ENCODE measurements at regions not wholly inside any gene's neighbourhood (a gene's known extent, or its start where the extent isn't known, plus 50 kb on each side); places are given as distances from the start of the nearest gene placed in this dataset.

DNA sequence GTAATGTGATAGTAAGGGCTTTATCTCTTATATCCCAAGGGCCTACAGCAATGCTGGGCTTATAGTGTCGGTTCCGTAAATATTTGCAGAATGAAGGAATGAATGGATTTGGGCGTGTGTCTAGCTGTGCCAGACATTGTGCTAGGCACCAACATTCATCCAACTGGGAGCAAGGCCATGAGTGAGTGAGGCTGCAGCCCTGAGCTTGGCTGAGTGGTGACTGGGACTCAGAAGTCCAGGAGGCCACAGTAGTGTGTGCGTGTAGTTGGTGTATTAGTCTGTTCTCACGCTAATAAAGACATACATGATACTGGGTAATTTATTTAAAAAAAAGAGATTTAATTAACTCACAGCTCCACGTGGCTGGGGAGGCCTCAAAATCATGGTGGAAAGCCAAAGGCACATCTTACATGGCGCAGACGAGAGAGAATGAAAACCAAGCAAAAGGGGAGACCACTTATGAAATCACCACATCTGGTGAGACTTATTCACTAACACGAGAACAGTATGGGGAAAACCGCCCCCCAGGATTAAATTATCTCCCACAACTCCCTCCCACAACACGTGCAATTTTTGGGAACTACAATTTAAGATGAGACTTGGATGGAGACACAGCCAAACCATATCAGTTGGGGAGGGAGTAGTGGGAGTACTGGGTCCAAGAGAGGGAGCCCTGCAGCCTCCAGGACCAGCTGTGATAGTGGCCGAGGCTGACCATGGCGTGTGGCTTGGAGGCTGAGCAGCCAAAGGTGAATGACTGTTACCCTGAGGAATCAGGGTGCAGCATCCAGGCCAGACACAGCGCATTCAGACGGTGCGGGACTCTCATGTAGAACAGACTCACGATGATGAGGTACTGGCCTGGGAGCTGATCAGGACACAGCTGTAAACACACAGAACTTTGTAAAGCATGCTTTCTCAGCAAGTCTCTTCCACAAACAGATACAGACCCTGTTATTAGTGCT, 104.6 kb downstream of the TEX26 start:
- no peak for DNase-seq (ENCODE audit: low spot score)
- H3K9me3 Mint-ChIP-seq: no peaks in the 10 kb centered on the region
- TF ChIP-seq ZNF114 (CRISPR knock-in tag; IDR thresholded peaks at IDR 0.05) (no peak), JUNB (IDR thresholded peaks at IDR 0.05; ENCODE audit: unreplicated experiment) (no peak), ZNF331 (CRISPR knock-in tag; IDR thresholded peaks at IDR 0.05; ENCODE audit: low read depth) (no peak), STAT1 (IDR thresholded peaks at IDR 0.05; ENCODE audit: unreplicated experiment) (no peak), EZH2 (IDR thresholded peaks at IDR 0.05; ENCODE audit: low read depth, unreplicated experiment) (no peak), CREB1 (CRISPR knock-in tag; IDR thresholded peaks at IDR 0.05; ENCODE audit: low read depth) (no peak)
- TF ChIP-seq, protein P1, sequence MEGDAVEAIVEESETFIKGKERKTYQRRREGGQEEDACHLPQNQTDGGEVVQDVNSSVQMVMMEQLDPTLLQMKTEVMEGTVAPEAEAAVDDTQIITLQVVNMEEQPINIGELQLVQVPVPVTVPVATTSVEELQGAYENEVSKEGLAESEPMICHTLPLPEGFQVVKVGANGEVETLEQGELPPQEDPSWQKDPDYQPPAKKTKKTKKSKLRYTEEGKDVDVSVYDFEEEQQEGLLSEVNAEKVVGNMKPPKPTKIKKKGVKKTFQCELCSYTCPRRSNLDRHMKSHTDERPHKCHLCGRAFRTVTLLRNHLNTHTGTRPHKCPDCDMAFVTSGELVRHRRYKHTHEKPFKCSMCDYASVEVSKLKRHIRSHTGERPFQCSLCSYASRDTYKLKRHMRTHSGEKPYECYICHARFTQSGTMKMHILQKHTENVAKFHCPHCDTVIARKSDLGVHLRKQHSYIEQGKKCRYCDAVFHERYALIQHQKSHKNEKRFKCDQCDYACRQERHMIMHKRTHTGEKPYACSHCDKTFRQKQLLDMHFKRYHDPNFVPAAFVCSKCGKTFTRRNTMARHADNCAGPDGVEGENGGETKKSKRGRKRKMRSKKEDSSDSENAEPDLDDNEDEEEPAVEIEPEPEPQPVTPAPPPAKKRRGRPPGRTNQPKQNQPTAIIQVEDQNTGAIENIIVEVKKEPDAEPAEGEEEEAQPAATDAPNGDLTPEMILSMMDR (conservative IDR thresholded peaks at IDR 0.05; ENCODE audit: low read depth in 2 of 2): no peak
- TF ChIP-seq, protein P2, sequence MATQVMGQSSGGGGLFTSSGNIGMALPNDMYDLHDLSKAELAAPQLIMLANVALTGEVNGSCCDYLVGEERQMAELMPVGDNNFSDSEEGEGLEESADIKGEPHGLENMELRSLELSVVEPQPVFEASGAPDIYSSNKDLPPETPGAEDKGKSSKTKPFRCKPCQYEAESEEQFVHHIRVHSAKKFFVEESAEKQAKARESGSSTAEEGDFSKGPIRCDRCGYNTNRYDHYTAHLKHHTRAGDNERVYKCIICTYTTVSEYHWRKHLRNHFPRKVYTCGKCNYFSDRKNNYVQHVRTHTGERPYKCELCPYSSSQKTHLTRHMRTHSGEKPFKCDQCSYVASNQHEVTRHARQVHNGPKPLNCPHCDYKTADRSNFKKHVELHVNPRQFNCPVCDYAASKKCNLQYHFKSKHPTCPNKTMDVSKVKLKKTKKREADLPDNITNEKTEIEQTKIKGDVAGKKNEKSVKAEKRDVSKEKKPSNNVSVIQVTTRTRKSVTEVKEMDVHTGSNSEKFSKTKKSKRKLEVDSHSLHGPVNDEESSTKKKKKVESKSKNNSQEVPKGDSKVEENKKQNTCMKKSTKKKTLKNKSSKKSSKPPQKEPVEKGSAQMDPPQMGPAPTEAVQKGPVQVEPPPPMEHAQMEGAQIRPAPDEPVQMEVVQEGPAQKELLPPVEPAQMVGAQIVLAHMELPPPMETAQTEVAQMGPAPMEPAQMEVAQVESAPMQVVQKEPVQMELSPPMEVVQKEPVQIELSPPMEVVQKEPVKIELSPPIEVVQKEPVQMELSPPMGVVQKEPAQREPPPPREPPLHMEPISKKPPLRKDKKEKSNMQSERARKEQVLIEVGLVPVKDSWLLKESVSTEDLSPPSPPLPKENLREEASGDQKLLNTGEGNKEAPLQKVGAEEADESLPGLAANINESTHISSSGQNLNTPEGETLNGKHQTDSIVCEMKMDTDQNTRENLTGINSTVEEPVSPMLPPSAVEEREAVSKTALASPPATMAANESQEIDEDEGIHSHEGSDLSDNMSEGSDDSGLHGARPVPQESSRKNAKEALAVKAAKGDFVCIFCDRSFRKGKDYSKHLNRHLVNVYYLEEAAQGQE (IDR thresholded peaks at IDR 0.05; ENCODE audit: unreplicated experiment): no peak
- TF ChIP-seq, protein P3, sequence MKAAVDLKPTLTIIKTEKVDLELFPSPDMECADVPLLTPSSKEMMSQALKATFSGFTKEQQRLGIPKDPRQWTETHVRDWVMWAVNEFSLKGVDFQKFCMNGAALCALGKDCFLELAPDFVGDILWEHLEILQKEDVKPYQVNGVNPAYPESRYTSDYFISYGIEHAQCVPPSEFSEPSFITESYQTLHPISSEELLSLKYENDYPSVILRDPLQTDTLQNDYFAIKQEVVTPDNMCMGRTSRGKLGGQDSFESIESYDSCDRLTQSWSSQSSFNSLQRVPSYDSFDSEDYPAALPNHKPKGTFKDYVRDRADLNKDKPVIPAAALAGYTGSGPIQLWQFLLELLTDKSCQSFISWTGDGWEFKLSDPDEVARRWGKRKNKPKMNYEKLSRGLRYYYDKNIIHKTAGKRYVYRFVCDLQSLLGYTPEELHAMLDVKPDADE (IDR thresholded peaks at IDR 0.05): no peak
- Histone ChIP-seq H3K79me2 (replicated peaks; ENCODE audit: insufficient read depth) (no peaks in the 10 kb centered on the region), H3F3A (replicated peaks; ENCODE audit: low read depth) (no peaks in the 10 kb centered on the region), H4K20me1 (replicated peaks; ENCODE audit: insufficient read depth) (no peaks in the 10 kb centered on the region), H3K9me2 (ENCODE audit: insufficient read depth) (0 out of 2 replicates have a peak, but pooled peaks cover 9% of the 10 kb centered on the region), H3K4me2 (no peak overlapping the region), H3K36me3 (ENCODE audit: insufficient read depth) (no peaks in the 10 kb centered on the region), H3K4me1 (ENCODE audit: insufficient read depth) (no peaks in the 10 kb centered on the region), H2AFZ (no peak overlapping the region), H3K27ac (ENCODE audit: low read depth) (no peak overlapping the region), H3K27me3 (ENCODE audit: insufficient read depth) (no peaks in the 10 kb centered on the region), H3K4me3 (no peak overlapping the region)
- H3K27ac Mint-ChIP-seq: no peak overlapping the region
- ATAC-seq: no peak
- H3K36me3 Mint-ChIP-seq (ENCODE audit: low read depth): no peaks in the 10 kb centered on the region
- H3K4me1 Mint-ChIP-seq: no peaks in the 10 kb centered on the region
- no peak overlapping the region for H3K4me3 Mint-ChIP-seq
- no peaks in the 10 kb centered on the region for H3K27me3 Mint-ChIP-seq (ENCODE audit: insufficient read depth, low read depth, poor library complexity)
